ENCODE measurements at regions not wholly inside any gene's neighbourhood (a gene's known extent, or its start where the extent isn't known, plus 50 kb on each side); places are given as distances from the start of the nearest gene placed in this dataset.

- TF ChIP-seq, protein P1, sequence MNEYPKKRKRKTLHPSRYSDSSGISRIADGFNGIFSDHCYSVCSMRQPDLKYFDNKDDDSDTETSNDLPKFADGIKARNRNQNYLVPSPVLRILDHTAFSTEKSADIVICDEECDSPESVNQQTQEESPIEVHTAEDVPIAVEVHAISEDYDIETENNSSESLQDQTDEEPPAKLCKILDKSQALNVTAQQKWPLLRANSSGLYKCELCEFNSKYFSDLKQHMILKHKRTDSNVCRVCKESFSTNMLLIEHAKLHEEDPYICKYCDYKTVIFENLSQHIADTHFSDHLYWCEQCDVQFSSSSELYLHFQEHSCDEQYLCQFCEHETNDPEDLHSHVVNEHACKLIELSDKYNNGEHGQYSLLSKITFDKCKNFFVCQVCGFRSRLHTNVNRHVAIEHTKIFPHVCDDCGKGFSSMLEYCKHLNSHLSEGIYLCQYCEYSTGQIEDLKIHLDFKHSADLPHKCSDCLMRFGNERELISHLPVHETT (tag by site-specific recombination; IDR thresholded peaks at IDR 0.05): no peak
- TF ChIP-seq ZSCAN18 (tag by site-specific recombination; IDR thresholded peaks at IDR 0.05) (no peak), ZNF302 (tag by site-specific recombination; IDR thresholded peaks at IDR 0.05; ENCODE audit: low read depth) (no peak), CTCF (tag by site-specific recombination; IDR thresholded peaks at IDR 0.05) (no peak), ZNF18 (tag by site-specific recombination; IDR thresholded peaks at IDR 0.05) (no peak), ZNF610 (tag by site-specific recombination; IDR thresholded peaks at IDR 0.05; ENCODE audit: borderline replicate concordance) (no peak), ATF2 (tag by site-specific recombination; IDR thresholded peaks at IDR 0.05; ENCODE audit: low read depth) (no peak), ZNF140 (tag by site-specific recombination; IDR thresholded peaks at IDR 0.05) (no peak), PRDM2 (tag by site-specific recombination; IDR thresholded peaks at IDR 0.05; ENCODE audit: borderline replicate concordance) (no peak), ZNF623 (tag by site-specific recombination; IDR thresholded peaks at IDR 0.05) (no peak)
- TF ChIP-seq, protein P2, sequence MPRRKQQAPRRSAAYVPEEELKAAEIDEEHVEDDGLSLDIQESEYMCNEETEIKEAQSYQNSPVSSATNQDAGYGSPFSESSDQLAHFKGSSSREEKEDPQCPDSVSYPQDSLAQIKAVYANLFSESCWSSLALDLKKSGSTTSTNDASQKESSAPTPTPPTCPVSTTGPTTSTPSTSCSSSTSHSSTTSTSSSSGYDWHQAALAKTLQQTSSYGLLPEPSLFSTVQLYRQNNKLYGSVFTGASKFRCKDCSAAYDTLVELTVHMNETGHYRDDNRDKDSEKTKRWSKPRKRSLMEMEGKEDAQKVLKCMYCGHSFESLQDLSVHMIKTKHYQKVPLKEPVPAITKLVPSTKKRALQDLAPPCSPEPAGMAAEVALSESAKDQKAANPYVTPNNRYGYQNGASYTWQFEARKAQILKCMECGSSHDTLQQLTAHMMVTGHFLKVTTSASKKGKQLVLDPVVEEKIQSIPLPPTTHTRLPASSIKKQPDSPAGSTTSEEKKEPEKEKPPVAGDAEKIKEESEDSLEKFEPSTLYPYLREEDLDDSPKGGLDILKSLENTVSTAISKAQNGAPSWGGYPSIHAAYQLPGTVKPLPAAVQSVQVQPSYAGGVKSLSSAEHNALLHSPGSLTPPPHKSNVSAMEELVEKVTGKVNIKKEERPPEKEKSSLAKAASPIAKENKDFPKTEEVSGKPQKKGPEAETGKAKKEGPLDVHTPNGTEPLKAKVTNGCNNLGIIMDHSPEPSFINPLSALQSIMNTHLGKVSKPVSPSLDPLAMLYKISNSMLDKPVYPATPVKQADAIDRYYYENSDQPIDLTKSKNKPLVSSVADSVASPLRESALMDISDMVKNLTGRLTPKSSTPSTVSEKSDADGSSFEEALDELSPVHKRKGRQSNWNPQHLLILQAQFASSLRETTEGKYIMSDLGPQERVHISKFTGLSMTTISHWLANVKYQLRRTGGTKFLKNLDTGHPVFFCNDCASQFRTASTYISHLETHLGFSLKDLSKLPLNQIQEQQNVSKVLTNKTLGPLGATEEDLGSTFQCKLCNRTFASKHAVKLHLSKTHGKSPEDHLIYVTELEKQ (tag by site-specific recombination; IDR thresholded peaks at IDR 0.05; ENCODE audit: borderline replicate concordance): no peak
- TF ChIP-seq, protein P3, sequence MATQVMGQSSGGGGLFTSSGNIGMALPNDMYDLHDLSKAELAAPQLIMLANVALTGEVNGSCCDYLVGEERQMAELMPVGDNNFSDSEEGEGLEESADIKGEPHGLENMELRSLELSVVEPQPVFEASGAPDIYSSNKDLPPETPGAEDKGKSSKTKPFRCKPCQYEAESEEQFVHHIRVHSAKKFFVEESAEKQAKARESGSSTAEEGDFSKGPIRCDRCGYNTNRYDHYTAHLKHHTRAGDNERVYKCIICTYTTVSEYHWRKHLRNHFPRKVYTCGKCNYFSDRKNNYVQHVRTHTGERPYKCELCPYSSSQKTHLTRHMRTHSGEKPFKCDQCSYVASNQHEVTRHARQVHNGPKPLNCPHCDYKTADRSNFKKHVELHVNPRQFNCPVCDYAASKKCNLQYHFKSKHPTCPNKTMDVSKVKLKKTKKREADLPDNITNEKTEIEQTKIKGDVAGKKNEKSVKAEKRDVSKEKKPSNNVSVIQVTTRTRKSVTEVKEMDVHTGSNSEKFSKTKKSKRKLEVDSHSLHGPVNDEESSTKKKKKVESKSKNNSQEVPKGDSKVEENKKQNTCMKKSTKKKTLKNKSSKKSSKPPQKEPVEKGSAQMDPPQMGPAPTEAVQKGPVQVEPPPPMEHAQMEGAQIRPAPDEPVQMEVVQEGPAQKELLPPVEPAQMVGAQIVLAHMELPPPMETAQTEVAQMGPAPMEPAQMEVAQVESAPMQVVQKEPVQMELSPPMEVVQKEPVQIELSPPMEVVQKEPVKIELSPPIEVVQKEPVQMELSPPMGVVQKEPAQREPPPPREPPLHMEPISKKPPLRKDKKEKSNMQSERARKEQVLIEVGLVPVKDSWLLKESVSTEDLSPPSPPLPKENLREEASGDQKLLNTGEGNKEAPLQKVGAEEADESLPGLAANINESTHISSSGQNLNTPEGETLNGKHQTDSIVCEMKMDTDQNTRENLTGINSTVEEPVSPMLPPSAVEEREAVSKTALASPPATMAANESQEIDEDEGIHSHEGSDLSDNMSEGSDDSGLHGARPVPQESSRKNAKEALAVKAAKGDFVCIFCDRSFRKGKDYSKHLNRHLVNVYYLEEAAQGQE (tag by site-specific recombination; IDR thresholded peaks at IDR 0.05): no peak
These were observed 1080.0 kb downstream of the DSC3 start for GRCh38 chr18:29962579-29962978.
